SK-N-DZ (cell line): ENCODE measurements at regions not wholly inside any gene's neighbourhood (a gene's known extent, or its start where the extent isn't known, plus 50 kb on each side); places are given as distances from the start of the nearest gene placed in this dataset.
"Not testable (repeated sequence)": the region's sequence is repeated elsewhere in the genome, so short reads cannot be mapped to it uniquely, and the experiment has no call there.

ENCODE experiments used
- DNase-seq: peaks from one replicate; pipeline ENCODE4 v3.0.0-alpha.2; 2015; ENCODE audit warnings: low spot score

- DNase-seq: no peak
These were observed 369.5 kb downstream of the PRELID2 start for GRCh38 chr5:145465474-145466263.

- no peak for DNase-seq
These were observed 371.0 kb downstream of the PRELID2 start for GRCh38 chr5:145464171-145464570.

- DNase-seq: no peak
These were observed 371.5 kb downstream of the PRELID2 start for GRCh38 chr5:145463634-145464033.

GRCh38 chr5:145462525-145462924, 372.6 kb downstream of the PRELID2 start:
- no peak for DNase-seq

DNA sequence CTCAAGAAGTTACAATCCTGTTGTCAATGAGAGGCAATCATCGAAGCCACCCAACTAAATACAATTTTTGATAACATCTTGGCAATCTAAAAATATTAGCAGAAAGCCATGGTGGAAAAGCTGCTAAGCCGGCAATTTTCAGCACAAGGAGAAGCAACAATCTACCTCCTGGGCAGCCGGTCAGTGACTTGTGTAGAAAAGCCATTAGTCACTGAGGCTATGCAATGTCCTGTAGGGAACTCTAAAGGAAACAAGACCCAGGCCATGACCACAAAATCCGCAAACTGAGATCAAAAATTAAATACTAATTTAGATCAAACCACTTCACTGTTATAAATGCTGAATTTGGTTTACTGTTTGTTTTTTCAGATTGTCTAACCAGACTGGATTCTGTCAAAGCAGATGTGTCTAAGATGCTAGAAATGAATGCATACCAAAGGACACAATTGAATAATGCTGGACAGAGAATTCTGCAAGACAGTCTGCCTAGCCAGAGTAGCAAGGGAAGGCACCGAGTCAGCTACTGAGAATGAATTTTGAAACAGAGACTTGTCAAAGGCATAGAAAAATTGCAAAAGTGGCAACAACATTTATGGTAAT, 384.8 kb downstream of the PRELID2 start:
- DNase-seq: no peak

DNA sequence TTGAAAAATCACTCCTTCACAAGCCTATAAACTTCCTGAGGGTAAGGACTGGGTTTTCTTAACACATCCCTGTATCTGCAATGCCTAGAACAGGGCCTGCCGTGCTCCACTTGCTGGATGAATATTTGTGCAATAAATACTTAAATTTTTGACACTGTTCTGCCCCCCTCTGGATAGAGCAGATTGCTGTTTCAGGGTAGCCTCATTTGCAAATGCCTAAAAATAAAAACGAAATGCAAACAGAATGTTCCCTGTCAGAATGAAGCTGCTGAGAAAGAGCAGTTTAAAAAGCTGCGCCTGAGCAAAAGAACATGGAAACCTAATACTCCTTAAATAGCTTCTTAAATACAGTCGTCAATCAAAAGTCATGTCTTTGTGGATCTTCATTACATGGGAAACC, 385.3 kb downstream of the PRELID2 start:
- DNase-seq: no peak

GRCh38 chr5:145446875-145447274, 388.3 kb downstream of the PRELID2 start:
- not testable (repeated sequence) for DNase-seq

DNA sequence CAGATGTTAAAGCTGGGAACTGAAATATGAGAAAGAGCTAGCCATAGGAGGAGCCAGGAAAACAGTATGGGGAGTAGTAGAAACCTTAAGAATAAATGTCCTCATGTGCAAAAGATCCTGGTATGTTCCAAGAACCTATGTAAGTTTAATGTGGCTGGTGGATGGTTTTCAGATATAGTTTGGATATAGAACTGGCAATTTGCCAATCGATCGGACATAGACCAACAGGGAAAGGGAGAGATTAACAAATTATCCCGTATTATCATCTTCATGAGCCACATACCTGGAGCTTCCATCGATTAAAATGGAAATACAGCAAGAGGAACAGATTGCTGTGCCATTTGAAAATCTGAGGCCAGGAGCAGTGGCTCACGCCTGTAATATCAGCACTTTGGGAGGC, 388.7 kb downstream of the PRELID2 start:
- no peak for DNase-seq

DNA sequence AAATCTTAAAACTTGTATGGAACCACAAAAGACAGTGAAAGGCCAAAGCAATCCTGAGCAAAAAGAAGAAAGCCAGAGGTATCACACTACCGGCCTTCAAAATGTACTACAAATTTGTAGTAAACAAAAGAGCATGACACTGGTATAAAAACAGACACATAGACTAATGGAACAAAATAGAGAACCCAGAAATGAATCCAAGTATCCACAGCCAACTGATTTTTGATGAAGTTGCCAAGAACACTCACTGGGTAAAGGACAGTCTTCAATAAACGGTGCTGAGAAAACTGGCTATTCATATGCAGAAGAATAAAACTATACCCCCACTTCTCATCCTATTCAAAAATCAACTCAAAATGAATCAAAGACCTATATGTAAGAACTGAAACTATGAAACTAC, 390.1 kb downstream of the PRELID2 start:
- DNase-seq: no peak

DNA sequence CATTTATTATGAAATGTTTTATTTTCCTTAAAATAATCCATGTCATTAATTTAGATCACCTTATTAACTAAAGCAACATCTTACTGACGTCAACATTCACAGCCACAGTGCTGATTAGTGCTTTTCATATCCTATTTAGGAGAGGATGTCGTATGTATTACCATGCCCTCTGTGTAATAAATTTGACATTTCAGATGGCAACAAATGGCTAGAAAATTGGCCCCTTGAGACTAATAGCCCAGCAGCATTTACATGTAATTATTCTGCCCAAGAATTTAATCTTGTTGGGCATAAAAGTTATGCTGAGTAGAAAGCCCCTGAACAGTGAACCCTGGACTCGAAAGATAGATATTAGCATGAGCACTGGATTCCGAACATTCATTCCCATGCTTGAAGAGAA, 391.2 kb downstream of the PRELID2 start:
- DNase-seq: no peak

- DNase-seq: no peak
These were observed 391.8 kb downstream of the PRELID2 start for GRCh38 chr5:145443366-145443765.

DNA sequence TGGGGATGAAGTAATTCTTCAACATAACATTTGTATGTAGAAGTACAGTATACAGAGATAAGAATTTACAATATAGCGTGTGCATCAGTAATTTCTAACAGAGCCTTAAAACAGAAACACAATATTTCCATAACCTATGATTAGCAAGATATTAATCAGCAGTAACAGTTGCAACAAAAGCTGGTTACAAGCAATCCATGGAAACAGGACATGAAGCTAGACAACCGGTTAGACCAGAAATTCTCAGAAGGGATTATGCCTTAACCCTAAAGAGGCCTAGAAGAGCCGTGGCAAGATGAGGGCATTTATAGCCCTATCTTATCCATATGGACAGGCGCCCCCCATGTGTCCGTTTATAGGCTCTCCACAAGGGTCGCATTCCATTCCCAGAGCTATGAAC, 392.5 kb downstream of the PRELID2 start:
- DNase-seq: not testable (repeated sequence)

DNA sequence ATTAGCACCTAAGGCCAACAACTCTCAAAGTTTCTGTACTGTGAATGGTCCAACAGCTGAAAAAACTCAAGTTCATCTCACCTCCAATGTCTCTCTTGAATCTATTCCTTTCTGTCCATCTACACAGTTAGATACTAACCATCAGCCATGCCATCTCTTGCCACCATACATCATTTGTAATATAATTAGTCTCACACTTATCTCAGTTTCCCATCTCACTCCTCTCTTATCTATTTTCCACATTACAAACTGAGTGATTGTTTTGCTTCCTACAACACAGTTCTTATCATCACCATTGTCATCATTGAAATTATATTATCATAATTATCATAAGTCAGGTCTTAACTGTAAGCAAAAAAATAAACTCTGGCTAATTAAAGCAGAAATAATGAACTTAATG, 393.9 kb downstream of the PRELID2 start:
- peak; percentile 65 for DNase-seq

DNA sequence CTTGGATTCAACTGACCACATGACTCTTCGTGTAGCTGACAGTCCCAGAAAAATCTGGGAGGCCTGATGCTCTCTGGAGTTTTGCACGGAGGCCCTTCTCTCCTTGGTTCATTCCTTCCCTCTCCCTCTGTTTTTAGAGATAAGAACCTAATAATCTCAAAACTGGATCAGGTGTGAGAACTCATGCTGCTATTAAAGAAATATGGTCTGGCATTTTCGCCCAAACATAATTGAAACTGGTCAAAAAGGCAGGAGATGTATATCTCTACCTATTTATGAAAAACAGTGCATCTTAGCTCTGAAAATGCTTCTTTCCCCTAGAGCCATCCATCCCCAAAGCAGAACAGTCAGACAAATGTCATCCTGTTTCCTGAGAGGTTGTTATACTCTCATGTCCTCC, 397.5 kb downstream of the PRELID2 start:
- DNase-seq: peak; percentile 35

DNA sequence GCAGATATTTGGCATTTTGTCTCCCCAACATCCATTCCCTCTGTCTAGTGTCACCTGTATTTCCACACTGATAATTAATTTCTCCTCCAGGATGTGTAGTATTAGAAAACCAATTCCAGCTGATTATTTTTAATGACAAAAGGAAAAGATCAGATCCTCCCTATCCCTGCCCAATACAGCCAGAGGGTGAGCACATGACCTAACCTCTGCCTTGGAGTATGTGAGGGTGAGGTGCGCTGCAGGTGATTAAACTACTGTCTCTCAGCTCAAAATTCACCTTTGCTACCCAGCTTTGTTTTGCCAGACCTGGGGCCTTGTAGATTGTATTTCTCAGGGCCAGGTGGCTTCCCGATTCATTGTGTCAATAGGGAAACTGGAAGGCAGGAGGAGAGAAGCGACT, 402.1 kb downstream of the PRELID2 start:
- DNase-seq: no peak

DNA sequence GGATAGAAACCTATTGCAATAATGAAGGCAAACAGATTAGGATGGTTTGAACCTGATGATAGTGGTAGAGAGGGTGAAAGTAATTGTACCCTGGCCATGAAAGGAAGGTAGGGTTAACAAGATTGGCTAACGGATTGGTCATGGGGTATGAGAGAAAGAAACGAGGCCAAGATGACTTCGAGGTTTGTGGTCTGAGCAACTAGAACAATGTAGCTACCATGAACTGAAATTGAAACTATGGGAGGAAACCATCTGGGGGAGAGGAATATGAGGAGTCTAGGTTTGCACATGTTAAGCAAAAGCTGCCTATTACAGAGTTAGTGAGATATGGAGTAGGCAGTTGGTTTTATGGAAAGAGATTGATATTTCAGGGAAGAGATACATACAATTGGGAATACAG, 406.0 kb downstream of the PRELID2 start:
- no peak for DNase-seq

GRCh38 chr5:145408048-145408341, 427.1 kb downstream of the PRELID2 start:
- no peak for DNase-seq

DNA sequence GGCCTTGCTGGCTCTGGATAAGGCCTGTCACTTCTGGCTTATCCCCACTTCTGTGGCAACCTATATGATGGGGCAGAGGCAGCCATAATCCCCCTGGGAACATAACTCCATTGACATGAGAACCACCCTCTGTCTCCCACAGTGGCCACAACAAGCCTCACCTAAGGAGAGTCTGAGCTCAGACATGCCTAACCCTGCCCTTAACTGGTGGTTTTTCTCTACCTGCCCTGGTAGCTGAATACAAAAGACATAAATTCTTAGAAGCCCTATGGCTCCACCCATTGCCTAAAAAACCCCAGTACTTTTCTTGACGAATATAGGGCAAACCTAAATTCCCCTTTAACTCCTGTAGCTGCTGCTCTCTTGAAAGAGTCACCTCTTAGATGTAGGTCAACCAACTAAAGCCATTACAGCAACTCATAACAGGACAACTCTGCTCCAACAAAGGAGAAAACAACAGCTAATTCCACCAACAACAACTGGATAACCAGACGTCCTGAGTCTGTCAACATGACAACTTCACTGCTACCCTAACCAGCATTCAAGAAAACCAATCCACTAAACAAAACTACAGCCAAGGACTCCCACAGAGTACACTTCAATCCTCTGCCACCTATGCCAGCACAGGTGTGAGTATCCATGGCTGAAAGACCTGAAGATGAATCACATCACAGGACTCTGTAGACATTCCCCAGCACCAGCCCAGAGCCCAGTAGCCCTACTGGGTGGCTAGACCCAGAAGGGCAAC, 427.7 kb downstream of the PRELID2 start:
- no peak for DNase-seq

DNA sequence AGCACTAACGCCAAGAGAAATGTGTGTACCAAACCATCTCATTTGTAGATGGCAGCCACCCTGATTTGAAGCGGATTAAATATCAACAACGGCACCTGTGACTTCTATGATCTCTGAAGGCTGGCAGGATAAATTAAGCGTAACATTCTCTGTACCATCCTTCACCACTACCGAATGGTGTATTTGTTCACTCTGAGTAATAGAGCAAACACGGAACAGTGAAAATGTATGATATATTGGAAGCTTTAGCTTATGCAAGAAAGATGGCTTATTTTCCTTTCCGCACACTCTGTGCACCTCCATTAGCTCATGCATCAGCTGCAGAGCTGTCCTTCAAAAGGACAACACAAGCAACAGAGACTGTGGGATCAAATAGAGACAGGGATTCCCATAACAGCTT, 431.1 kb downstream of the PRELID2 start:
- no peak for DNase-seq

GRCh38 chr5:145396888-145397287, 438.3 kb downstream of the PRELID2 start:
- no peak for DNase-seq

DNA sequence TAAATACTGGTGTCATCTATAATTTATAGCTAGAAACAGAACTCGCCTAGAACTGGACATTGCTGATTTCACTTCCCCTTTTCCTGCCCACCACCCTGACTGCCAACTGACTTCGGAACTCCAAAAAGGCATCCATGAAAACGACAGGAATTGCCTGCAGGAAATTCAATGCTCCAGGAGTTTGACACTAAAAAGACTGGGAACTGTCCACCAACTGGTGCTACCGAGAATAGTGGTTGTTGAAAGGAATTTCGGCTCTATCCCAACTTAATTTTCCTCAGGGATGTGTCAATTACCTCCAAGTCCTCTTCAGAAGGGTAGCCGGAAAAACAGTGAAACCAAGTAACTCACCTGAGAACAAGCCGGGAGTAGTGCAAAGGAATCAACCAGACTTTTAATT, 440.0 kb downstream of the PRELID2 start:
- DNase-seq: not testable (repeated sequence)

DNA sequence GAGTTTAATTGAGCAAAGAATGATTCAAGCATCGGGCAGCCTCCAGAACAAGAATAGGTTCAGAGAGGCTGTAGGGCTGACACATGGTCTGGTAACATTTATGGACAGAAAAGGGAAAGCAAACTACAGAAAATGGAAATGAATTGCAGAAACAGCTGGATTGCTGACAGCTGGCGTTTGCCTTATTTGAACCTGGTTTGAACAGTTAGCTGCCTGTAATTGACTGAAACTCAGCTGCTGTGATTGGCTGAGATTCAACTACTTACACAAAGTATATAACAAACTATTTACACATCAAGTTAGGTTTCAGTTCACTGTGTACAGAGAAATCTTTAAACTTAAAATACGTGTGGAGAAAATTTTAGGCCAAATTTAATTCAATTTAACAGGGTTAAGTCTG, 441.7 kb downstream of the PRELID2 start:
- DNase-seq: no peak

DNA sequence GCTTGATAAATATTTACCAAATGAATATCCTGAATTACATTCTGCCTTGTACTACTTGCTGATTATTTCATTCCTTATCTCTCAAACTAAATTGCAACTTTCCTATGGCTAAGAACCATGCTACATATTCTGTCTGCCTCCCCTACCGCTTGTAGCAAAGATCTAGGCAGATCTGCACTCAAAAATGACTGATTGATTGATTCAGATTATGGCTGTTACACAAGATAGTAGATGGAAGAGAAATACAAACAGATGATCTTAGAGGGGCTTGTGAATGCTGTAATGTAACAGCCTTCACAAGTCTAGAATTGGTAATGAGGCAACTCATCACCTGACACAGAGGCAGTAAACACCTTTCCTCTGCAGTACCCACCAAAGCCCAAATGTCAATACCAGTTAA, 446.1 kb downstream of the PRELID2 start:
- no peak for DNase-seq
